Lung (tissue), 11 donors: ENCODE measurements at regions not wholly inside any gene's neighbourhood (a gene's known extent, or its start where the extent isn't known, plus 50 kb on each side); places are given as distances from the start of the nearest gene placed in this dataset.

Experiments used
- ATAC-seq: fragments of 200-7000 bp; cut with Tn5 transposase; one replicate; pipeline ENCODE4 v1.9.1; 2020; ENCODE audit warnings: moderate number of reproducible peaks; ENCODE audit not compliant: insufficient read depth, low FRiP score
- DNase-seq, 3 donors: peaks; one replicate each; pipeline ENCODE4 v3.0.0-alpha.2; 2013 to 2017
- H3K27ac ChIP-seq, 2 donors: one replicate each; pipeline ENCODE4 v1.5.1; 2013; ENCODE audit warnings: mild to moderate bottlenecking in 2 of 2, moderate library complexity in 2 of 2, control low read depth in 1 of 2, inconsistent platforms in 1 of 2, low read depth in 1 of 2, low read length in 1 of 2
- H3K27me3 ChIP-seq, 3 donors: one replicate each; pipeline ENCODE4 v1.5.1; 2013; ENCODE audit warnings: low read length in 2 of 3; ENCODE audit not compliant: control insufficient read depth in 3 of 3, insufficient read depth in 3 of 3
- H3K36me3 ChIP-seq, 4 donors: one replicate each; pipeline ENCODE4 v1.5.1; 2013; ENCODE audit warnings: low read length in 4 of 4, mild to moderate bottlenecking in 1 of 4, moderate library complexity in 1 of 4; ENCODE audit not compliant: control insufficient read depth in 4 of 4, insufficient read depth in 4 of 4
- H3K4me1 ChIP-seq, 5 donors: one replicate each; pipeline ENCODE4 v1.5.1; 2013; ENCODE audit warnings: low read length in 5 of 5, mild to moderate bottlenecking in 2 of 5, moderate library complexity in 1 of 5; ENCODE audit not compliant: control insufficient read depth in 5 of 5, insufficient read depth in 5 of 5
- H3K4me3 ChIP-seq: one replicate; pipeline ENCODE4 v1.5.1; 2013; ENCODE audit warnings: mild to moderate bottlenecking, control low read depth, moderate library complexity
- H3K9ac ChIP-seq, 2 donors: one replicate each; pipeline ENCODE4 v1.5.1; 2013; ENCODE audit warnings: low read length in 2 of 2, control low read depth in 1 of 2; ENCODE audit not compliant: insufficient read depth in 1 of 2
- H3K9me3 ChIP-seq, 4 donors: one replicate each; pipeline ENCODE4 v1.5.1; 2013; ENCODE audit warnings: low read length in 3 of 4, mild to moderate bottlenecking in 1 of 4, moderate library complexity in 1 of 4; ENCODE audit not compliant: control insufficient read depth in 4 of 4, insufficient read depth in 3 of 4
- CTCF ChIP-seq: IDR thresholded peaks from 2 replicates; pipeline ENCODE4 v1.5.1; 2012; ENCODE audit warnings: mild to moderate bottlenecking; ENCODE audit errors: control extremely low read depth, extremely low read depth
- WGBS, 2 donors: extraction: QIAGEN DNeasy Blood & Tissue Kit; methylation state at CpG; one replicate each; pipeline ENCODE4 v1.1.7; 2013; 5-methylcytosine and 5-hydroxymethylcytosine counted together
- donor health status: control.
- donor health status: control.
- donor health status: Bipolar disorder and iron deficiency.
- donor health status: healthy.
- donor health status: DM: yes; HTN: yes; CAD: no.

GRCh38 chr2:138414014-138414413 is 87.6 kb upstream of the SPOPL start:
- H3K9ac ChIP-seq: no peak overlapping the region
- peaks cover 0 to 6% (median 0%) of the 10 kb centered on the region in 4 donors for H3K9me3 ChIP-seq
- WGBS, 2 donors: 100% methylated on average over 1 of the region's 1 CpG
- H3K36me3 ChIP-seq: no peaks in the 10 kb centered on the region
- ATAC-seq: no peak
- no peak for DNase-seq
- no peak overlapping the region for H3K4me3 ChIP-seq
- H3K4me1 ChIP-seq: no peaks in the 10 kb centered on the region
- H3K27ac ChIP-seq: no peak overlapping the region
- no peak for TF ChIP-seq CTCF
- no peaks in the 10 kb centered on the region for H3K27me3 ChIP-seq

GRCh38 chr2:138415985-138416384 is 85.6 kb upstream of the SPOPL start:
- H3K27me3 ChIP-seq: no peaks in the 10 kb centered on the region
- no peak overlapping the region for H3K4me3 ChIP-seq
- H3K36me3 ChIP-seq: no peaks in the 10 kb centered on the region
- no peak overlapping the region for H3K9ac ChIP-seq
- WGBS, 2 donors: 77 to 79% methylated on average over 5 of the region's 5 CpGs
- no peak for DNase-seq
- H3K27ac ChIP-seq: no peak overlapping the region
- no peak for ATAC-seq
- H3K4me1 ChIP-seq: no peaks in the 10 kb centered on the region
- H3K9me3 ChIP-seq: peaks cover 0 to 6% (median 0%) of the 10 kb centered on the region in 4 donors
- no peak for TF ChIP-seq CTCF

GRCh38 chr2:138418453-138418852 is 83.1 kb upstream of the SPOPL start:
- WGBS, 2 donors: 92 to 96% methylated on average over 2 of the region's 2 CpGs

More at GRCh38 chr2:138418453-138418852, 83.1 kb upstream of the SPOPL start:
- peaks cover 0 to 5% (median 0%) of the 10 kb centered on the region in 5 donors for H3K4me1 ChIP-seq
- peaks cover 0 to 3% (median 0%) of the 10 kb centered on the region in 4 donors for H3K9me3 ChIP-seq
- H3K4me3 ChIP-seq: no peak overlapping the region
- DNase-seq (no peak), ATAC-seq (no peak)
- no peak overlapping the region for H3K9ac ChIP-seq
- H3K36me3 ChIP-seq: no peaks in the 10 kb centered on the region
- H3K27ac ChIP-seq: no peak overlapping the region
- H3K27me3 ChIP-seq: no peaks in the 10 kb centered on the region
- no peak for TF ChIP-seq CTCF
